ENCODE measurements at regions not wholly inside any gene's neighbourhood (a gene's known extent, or its start where the extent isn't known, plus 50 kb on each side); places are given as distances from the start of the nearest gene placed in this dataset.
A peak's percentile ranks its signal among the peaks of the same experiment; 100 is the strongest.

GRCh38 chr9:21556581-21557427 lies 74.7 kb upstream of the IFNE start:
- no peaks in the 10 kb centered on the region for H3K36me3 ChIP-seq
- TF ChIP-seq CTCF (IDR thresholded peaks at IDR 0.05) (no peak), POLR2AphosphoS5 (IDR thresholded peaks at IDR 0.05) (no peak), POLR2A (IDR thresholded peaks at IDR 0.05) (no peak)
- WGBS, result 78% methylated on average over 4 of the region's 4 CpGs
- no peaks in the 10 kb centered on the region for H3K9me3 ChIP-seq
- H3K4me3 ChIP-seq, result no peak overlapping the region
- no peak for DNase-seq (ENCODE audit: low spot score)
- intact Hi-C loops (cut with DNase I), result no loop called here
- H3K4me1 ChIP-seq (replicated peaks), result no peaks in the 10 kb centered on the region
- H3K27ac ChIP-seq, result no peak overlapping the region
- H3K27me3 ChIP-seq (replicated peaks; ENCODE audit: insufficient read depth), result peaks cover 3% of the 10 kb centered on the region

GRCh38 chr9:21557428-21557768 lies 75.3 kb upstream of the IFNE start:
- no peak for TF ChIP-seq POLR2A (IDR thresholded peaks at IDR 0.05)
- TF ChIP-seq POLR2AphosphoS5 (IDR thresholded peaks at IDR 0.05), result no peak
- no peak for TF ChIP-seq CTCF (IDR thresholded peaks at IDR 0.05)
- intact Hi-C loops (cut with DNase I), result no loop called here
- H3K27me3 ChIP-seq (replicated peaks; ENCODE audit: insufficient read depth), result peaks cover 3% of the 10 kb centered on the region
- no peak overlapping the region for H3K27ac ChIP-seq
- H3K4me3 ChIP-seq, result no peak overlapping the region
- no peaks in the 10 kb centered on the region for H3K9me3 ChIP-seq
- 79% methylated on average over 1 of the region's 1 CpG for whole genome bisulfite sequencing
- H3K4me1 ChIP-seq (replicated peaks), result no peaks in the 10 kb centered on the region
- DNase-seq (ENCODE audit: low spot score), result no peak
- H3K36me3 ChIP-seq, result no peaks in the 10 kb centered on the region

- TF ChIP-seq POLR2A (IDR thresholded peaks at IDR 0.05) (no peak), POLR2AphosphoS5 (IDR thresholded peaks at IDR 0.05) (no peak), CTCF (IDR thresholded peaks at IDR 0.05) (no peak)
- intact Hi-C loops (cut with DNase I), result no loop called here
- no peak overlapping the region for H3K4me3 ChIP-seq
- H3K9me3 ChIP-seq, result no peaks in the 10 kb centered on the region
- H3K36me3 ChIP-seq, result no peaks in the 10 kb centered on the region
- no peak for DNase-seq (ENCODE audit: low spot score)
- 36% methylated on average over 1 of the region's 1 CpG for WGBS
- H3K27me3 ChIP-seq (replicated peaks; ENCODE audit: insufficient read depth), result peaks cover 3% of the 10 kb centered on the region
- H3K4me1 ChIP-seq (replicated peaks), result no peaks in the 10 kb centered on the region
- H3K27ac ChIP-seq, result no peak overlapping the region
These were observed 76.0 kb upstream of the IFNE start for GRCh38 chr9:21558079-21558478.

- Histone ChIP-seq H3K36me3 (no peaks in the 10 kb centered on the region), H3K9me3 (no peaks in the 10 kb centered on the region), H3K27me3 (replicated peaks; ENCODE audit: insufficient read depth) (peaks cover 3% of the 10 kb centered on the region), H3K4me3 (peak overlapping the region; percentile 48 to 49), H3K27ac (peak overlapping the region; percentile 40 to 59), H3K4me1 (replicated peaks) (no peaks in the 10 kb centered on the region)
- DNase-seq (ENCODE audit: low spot score), result no peak
- 10% methylated on average over 19 of the region's 40 CpGs for WGBS
- no peak for TF ChIP-seq CTCF (IDR thresholded peaks at IDR 0.05)
- TF ChIP-seq POLR2AphosphoS5 (IDR thresholded peaks at IDR 0.05), result no peak
- no peak for TF ChIP-seq POLR2A (IDR thresholded peaks at IDR 0.05)
- intact Hi-C loops (cut with DNase I), result no loop called here
These were observed 76.7 kb upstream of the IFNE start for GRCh38 chr9:21558615-21559401.
